ENCODE measurements at regions not wholly inside any gene's neighbourhood (a gene's known extent, or its start where the extent isn't known, plus 50 kb on each side); places are given as distances from the start of the nearest gene placed in this dataset.

- DNase-seq (ENCODE audit: extremely low read depth, insufficient read length): no peak
- Histone ChIP-seq H3K36me3 (ENCODE audit: control insufficient read depth, insufficient read depth, low read length) (no peaks in the 10 kb centered on the region), H3K4me3 (replicated peaks; ENCODE audit: low read depth, low read length) (no peak overlapping the region), H3K27me3 (replicated peaks; ENCODE audit: control insufficient read depth, insufficient read depth, low read length) (no peaks in the 10 kb centered on the region)
- no peak for TF ChIP-seq CTCF (IDR thresholded peaks at IDR 0.05; ENCODE audit: insufficient read depth, low read length, poor library complexity, severe bottlenecking)
Observed at GRCh38 chr14:76697246-76697905, 63.9 kb upstream of the VASH1 start.

GRCh38 chr14:76698191-76698590 lies 63.1 kb upstream of the VASH1 start:
- no peak for DNase-seq (ENCODE audit: extremely low read depth, insufficient read length)
- H3K27me3 ChIP-seq (replicated peaks; ENCODE audit: control insufficient read depth, insufficient read depth, low read length): no peaks in the 10 kb centered on the region
- no peak overlapping the region for H3K4me3 ChIP-seq (replicated peaks; ENCODE audit: low read depth, low read length)
- no peak for TF ChIP-seq CTCF (IDR thresholded peaks at IDR 0.05; ENCODE audit: insufficient read depth, low read length, poor library complexity, severe bottlenecking)
- no peaks in the 10 kb centered on the region for H3K36me3 ChIP-seq (ENCODE audit: control insufficient read depth, insufficient read depth, low read length)

- no peak for DNase-seq (ENCODE audit: extremely low read depth, insufficient read length)
- no peaks in the 10 kb centered on the region for H3K36me3 ChIP-seq (ENCODE audit: control insufficient read depth, insufficient read depth, low read length)
- no peaks in the 10 kb centered on the region for H3K27me3 ChIP-seq (replicated peaks; ENCODE audit: control insufficient read depth, insufficient read depth, low read length)
- TF ChIP-seq CTCF (IDR thresholded peaks at IDR 0.05; ENCODE audit: insufficient read depth, low read length, poor library complexity, severe bottlenecking): no peak
- H3K4me3 ChIP-seq (replicated peaks; ENCODE audit: low read depth, low read length): no peak overlapping the region
Observed at GRCh38 chr14:76698631-76699030, 62.6 kb upstream of the VASH1 start.

GRCh38 chr14:76699209-76699938 lies 61.9 kb upstream of the VASH1 start:
- Histone ChIP-seq H3K4me3 (replicated peaks; ENCODE audit: low read depth, low read length) (no peak overlapping the region), H3K27me3 (replicated peaks; ENCODE audit: control insufficient read depth, insufficient read depth, low read length) (no peaks in the 10 kb centered on the region), H3K36me3 (ENCODE audit: control insufficient read depth, insufficient read depth, low read length) (no peaks in the 10 kb centered on the region)
- no peak for TF ChIP-seq CTCF (IDR thresholded peaks at IDR 0.05; ENCODE audit: insufficient read depth, low read length, poor library complexity, severe bottlenecking)
- no peak for DNase-seq (ENCODE audit: extremely low read depth, insufficient read length)

GRCh38 chr14:76699939-76700590 lies 61.2 kb upstream of the VASH1 start:
- Histone ChIP-seq H3K36me3 (ENCODE audit: control insufficient read depth, insufficient read depth, low read length) (no peaks in the 10 kb centered on the region), H3K27me3 (replicated peaks; ENCODE audit: control insufficient read depth, insufficient read depth, low read length) (no peaks in the 10 kb centered on the region), H3K4me3 (replicated peaks; ENCODE audit: low read depth, low read length) (no peak overlapping the region)
- TF ChIP-seq CTCF (IDR thresholded peaks at IDR 0.05; ENCODE audit: insufficient read depth, low read length, poor library complexity, severe bottlenecking): no peak
- no peak for DNase-seq (ENCODE audit: extremely low read depth, insufficient read length)

Measured in GM06990 (cell line).